HG03135 (cell line): ENCODE measurements at regions not wholly inside any gene's neighbourhood (a gene's known extent, or its start where the extent isn't known, plus 50 kb on each side); places are given as distances from the start of the nearest gene placed in this dataset.

Experiments
- ATAC-seq: cut with Tn5 transposase; IDR thresholded peaks from one replicate; pipeline ENCODE4 v1.9.1; 2021; ENCODE audit warnings: mild to moderate bottlenecking, moderate library complexity; ENCODE audit not compliant: unreplicated experiment

- no peak for ATAC-seq
These were observed 182.8 kb downstream of the FOXO1 start for GRCh38 chr13:40483601-40484000.

DNA sequence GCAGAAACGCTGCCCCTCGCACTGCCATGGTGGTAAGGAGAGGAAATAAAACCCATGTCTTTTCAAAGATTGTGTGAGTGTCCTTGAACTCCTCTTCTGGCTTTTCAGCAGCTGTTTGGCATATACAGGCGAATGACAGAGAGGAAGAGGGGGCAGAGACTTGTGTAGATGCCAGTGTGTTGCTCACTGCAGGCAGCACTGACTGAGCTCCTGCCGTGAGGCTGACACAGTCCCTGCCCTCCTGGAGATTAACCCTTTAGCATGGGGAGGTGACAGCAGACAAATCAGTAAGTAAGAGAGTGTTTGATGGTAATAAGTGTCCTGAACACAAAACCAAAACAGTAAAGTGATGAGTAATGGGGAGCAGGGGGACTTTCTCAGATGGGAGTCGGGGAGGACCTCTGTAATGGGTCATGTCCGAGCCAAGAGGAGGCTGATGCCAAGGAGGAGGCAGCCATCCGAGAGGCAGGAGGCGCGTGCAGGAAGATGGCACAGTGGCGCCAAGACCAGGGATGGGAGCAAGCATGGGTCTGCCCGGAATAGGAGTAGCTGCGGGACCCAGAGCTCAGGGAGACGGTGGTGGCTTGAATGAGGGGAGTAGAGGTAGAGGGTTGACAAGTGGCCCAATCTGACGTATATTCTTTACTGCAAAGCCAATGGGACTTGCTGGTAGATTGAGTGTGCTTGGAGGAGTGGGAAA is 182.2 kb downstream of the FOXO1 start:
- no peak for ATAC-seq

DNA sequence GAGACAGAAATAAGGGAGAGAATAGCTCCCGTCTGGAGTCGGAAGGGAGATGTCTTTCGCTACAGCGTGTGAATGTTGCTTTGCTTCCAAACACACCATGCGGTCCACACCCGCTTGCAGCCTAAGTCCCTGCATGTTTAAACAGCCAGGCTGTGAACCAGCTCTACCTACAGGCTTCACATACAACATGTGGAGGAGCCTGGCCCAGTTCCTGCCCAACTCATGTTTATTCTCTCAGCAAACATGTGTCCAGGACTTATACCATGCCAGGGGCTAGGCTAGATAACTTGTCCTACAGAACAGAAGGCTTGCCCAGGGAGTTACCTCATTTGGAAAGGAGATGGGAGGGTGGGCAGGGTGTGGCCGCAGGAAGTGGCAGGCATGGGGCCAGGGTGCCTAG is 181.5 kb downstream of the FOXO1 start:
- no peak for ATAC-seq

DNA sequence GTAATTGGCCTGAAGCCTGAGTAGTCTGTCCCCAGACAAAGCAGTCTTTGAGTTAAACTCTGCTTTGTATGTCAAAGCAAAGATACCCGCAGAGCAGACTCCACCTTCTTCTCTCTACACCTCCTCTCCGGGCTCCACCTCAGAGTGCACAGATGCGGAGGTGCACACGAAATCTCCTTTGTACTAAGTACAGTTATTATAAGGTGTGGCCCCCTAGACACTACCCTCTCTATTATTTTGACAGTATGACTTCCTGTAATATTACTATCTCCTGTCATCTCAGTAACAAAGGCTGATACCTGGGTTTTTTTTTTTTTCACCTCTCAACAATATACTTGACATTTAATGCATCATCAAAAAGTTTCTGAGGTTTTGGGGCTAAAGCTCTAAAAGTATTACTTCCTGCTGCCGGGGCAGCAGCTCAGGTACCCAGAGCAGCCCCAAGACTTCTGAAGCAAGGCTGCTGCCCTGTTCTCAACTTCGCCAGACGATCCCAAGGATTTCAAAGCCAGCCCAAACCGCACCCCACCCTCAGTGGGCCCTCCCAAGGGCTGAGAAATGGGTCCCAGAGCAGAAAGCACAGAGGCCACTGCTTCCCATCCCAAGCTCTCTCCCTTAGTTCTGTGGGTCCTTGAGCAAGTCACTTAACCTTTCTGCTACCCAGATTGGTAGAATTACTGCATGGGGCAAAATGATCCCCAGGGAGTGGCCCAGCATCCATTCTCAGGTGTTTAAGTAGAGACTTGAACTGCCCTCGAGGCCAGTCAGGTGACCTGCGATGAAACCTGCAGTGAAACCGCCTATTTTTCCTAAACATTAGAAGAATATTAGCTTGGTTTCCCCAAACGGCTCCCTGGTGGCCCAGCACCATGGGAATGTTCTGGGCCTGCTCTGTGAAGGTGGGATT is 180.6 kb downstream of the FOXO1 start:
- no peak for ATAC-seq

- ATAC-seq, result no peak
These were observed 179.8 kb downstream of the FOXO1 start for GRCh38 chr13:40486518-40487163.

DNA sequence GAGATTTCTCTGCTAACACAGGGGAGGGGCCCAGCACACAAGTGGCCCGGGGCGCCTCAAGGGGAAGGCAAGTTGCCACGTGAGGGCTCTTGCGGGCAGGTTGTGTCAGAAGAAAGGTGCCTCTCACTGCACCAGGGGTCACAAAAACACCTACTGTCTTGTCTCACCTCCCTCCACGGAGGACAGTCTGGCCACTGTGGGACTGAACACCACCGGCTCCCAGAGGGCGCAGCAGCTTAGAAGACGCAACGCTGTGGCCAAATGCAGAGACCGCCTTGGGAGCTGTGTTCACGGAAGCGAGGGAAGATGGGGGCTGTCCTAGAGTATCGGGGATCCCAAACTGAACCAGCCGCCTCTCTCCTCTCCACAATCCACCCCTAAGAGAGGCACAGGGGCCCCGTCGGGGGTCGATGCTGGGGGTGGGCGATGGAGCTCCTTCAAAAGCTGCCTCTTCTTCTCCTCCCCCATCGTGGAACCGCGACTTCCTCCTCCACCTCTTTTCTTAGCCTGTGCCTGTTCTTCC is 177.5 kb downstream of the FOXO1 start:
- no peak for ATAC-seq

- ATAC-seq, result no peak
These were observed 176.2 kb downstream of the FOXO1 start for GRCh38 chr13:40490086-40490758.

DNA sequence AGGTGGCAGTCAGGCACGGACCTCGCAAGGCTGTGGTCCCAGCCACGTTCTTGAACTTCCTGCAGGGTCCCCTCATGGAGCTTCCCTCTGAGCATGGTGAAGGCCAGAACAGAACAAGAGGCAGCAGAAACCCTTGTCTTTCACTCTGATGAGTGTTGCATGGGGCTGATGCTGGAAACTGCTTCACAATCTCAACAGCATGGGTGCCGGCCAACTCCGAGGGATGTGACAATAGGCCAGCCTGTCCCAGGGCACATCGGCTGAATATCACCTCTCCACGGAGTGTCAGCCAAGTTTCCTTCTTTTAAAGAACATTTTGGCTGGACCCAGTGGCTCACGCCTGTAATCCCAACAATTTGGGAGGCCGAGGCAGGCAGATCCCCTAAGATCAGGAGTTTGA is 173.9 kb downstream of the FOXO1 start:
- no peak for ATAC-seq

GRCh38 chr13:40494513-40494912 is 171.9 kb downstream of the FOXO1 start:
- no peak for ATAC-seq

DNA sequence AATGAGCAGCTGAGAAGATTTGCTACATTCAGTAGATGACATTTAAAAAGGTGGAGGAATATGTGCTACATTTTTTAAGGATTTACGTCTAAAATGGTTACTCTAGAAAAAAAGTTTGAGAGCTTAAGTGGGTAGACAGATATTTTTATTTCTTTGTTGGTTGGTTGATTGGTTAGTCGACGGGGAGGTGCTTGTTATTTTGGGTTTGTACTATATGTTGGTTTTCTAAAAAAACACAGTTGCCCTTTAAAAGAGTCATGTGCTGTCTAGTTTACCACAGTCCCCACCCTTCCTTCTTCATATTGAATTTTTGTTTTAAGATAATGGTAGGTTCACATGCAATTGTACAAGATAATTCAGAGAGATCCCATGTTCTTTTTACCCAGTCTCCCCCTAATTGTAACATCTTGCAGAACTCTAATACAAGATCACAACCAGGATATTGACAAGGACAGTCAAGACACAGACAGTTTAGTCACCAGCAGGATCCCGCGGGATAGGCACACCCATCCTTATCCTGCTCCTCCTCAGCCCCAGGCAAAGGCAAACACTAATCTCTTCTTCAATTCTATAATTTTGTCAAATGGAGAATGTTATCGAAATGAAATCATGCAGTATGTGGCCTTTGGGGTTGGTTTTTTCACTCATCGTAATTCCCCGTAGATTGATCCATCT is 171.4 kb downstream of the FOXO1 start:
- ATAC-seq, result no peak

DNA sequence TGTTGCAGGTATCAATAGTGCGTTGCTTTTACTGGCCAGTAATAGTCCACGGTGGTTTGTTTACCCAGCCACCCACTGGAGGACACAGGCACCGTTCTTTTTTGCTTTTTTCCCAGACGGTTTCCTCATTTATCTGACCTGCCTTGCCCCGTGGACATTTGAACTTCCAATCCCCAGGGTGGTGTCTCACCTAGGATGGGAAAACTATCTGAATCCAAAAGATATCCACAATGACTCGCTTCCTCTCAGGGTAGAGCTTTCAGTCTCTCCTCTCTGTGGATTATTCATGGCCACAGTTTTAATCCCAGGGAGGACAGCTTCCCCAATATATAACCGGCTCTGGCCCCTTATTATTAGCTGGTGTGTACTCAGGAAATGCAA is 170.8 kb downstream of the FOXO1 start:
- ATAC-seq, result no peak

- no peak for ATAC-seq
These were observed 170.2 kb downstream of the FOXO1 start for GRCh38 chr13:40496035-40496810.

DNA sequence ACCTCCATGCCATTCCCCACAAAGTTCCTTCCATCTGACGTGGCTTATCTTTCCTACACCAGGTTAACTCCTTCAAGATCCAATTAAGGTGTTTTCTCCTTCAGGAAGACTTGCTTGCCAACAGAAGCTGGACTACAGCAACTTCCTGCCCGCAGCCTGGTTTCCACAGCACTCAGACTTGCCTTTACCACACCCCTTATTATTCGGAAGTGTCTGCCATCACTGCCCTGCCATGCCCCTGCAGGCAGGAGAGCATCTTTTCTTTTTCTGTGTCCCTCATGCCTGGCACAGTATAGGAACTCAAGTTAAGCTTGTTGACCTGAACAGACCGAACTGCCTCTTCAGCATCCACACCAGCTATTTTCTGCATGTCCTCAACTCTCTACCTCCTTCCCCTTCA is 168.0 kb downstream of the FOXO1 start:
- no peak for ATAC-seq

DNA sequence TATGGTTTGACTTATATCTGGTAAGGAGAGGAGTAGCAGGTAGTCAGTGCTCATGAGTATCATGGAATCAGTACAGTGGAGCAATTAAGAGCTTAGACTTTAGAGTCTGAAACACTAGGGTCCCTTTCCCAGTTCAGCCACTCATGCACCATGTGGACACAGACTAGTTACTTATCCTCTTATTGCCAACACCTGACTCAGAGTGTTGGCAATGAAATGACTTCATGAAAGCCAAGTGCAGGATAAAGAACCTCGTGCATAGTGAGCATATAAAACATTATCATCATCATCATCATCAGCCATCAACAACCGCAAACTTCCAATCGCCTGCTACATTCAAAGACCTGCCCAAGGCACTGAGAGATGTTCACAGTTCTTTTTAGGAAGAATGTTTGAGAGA is 164.2 kb downstream of the FOXO1 start:
- ATAC-seq, result no peak

DNA sequence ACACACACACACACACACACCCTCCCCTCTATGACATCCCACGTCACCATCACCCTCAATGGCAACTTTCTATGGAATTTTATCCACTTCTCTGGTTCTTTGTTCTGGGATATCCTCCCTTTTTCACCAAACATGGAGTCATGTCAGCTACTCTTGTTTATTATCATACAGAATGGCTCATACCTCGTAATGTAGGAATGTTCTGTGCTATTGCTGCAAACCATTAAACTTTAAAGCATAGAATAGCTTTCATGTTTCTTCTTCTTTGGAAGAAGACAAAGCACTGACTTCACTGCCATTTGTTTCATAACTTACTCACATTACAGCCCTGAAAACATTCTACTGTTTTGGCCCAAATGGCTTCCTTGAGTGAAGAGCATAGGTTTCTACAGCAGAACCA is 163.4 kb downstream of the FOXO1 start:
- ATAC-seq, result no peak

GRCh38 chr13:40503966-40504591 is 162.4 kb downstream of the FOXO1 start:
- ATAC-seq, result no peak

DNA sequence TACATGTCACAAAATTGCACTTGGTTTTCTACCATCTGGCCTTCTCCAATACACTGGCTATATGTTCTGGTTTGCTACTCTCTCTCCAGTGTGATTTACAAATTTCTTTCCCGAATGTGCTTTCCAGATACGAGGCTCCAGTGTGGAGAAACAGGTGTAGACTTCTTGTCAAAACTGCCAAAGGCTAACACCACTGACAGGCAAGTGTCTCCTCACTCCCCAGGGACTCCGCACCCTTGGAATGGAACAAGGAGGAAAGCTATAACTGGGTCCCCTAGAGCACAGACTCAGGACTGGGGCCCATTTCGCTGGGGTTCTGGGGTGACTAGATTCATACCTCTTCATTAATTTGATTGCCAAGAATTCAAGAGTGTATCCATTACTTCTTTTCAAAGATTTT is 161.8 kb downstream of the FOXO1 start:
- no peak for ATAC-seq

GRCh38 chr13:40505196-40505595 is 161.2 kb downstream of the FOXO1 start:
- ATAC-seq, result no peak
